ENCODE measurements at regions not wholly inside any gene's neighbourhood (a gene's known extent, or its start where the extent isn't known, plus 50 kb on each side); places are given as distances from the start of the nearest gene placed in this dataset.
"Not testable (repeated sequence)": the region's sequence is repeated elsewhere in the genome, so short reads cannot be mapped to it uniquely, and the experiment has no call there.

DNA sequence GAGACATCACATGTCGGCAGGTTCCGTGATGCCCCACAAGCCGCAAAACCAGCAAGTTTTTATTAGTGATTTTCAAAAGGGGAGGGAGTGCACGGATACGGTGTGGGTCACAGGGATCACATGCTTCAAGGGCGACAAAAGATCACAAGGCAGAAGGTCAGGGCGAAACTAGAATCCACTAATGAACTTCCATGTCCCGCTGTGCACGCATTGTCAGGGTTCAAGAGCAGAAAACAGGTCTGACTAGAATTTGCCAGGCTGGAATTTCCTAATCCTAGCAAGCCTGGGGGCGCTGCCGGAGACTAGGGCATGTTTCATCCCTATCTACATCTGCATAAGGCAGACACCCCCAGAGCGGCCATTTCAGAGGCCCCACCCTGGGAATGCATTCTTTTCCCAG is 225.2 kb downstream of the NPHP4 start:
- not testable (repeated sequence) for DNase-seq (ENCODE audit: low spot score)

- DNase-seq (ENCODE audit: low spot score), result no peak
These were observed 226.0 kb downstream of the NPHP4 start for GRCh38 chr1:5765997-5766913.

DNA sequence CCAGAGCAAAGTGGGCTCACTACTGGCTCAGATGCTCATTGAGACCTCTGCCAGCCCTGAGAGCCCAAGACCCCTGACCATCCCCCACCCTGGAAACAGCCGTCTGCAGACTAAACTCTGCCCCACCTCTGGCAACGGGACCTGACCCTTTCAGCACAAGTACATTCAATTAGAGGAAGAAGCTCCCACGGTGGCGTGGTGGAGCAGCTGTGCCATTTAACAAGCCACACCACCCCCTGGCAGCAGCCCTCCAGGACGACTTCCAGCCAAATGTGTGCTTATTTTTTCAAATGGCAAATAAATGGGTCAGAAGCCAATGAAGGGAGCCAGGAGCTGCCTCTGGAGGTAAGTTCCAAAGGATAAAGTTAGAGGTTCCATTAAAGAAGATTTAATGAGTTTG is 226.7 kb downstream of the NPHP4 start:
- no peak for DNase-seq (ENCODE audit: low spot score)

DNA sequence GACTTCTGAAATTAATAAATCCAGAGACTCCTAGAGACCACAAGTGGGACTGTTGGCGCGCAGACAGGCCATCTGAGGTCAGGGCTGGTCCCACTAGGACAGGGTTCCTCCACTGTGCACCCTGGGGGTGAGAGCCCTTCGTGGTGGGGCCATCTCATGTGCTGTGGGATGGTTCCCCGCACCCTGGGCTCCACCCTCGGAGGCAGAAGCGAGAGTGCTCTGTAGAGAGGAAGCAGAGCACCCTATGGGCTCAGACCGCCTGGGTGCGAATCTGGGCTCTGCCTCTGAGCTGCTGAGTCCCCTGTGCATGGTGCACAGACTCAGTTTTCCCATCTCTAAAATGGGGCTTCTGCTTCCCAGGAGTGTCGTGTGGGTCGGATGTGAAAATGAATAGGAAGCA is 227.3 kb downstream of the NPHP4 start:
- no peak for DNase-seq (ENCODE audit: low spot score)

DNA sequence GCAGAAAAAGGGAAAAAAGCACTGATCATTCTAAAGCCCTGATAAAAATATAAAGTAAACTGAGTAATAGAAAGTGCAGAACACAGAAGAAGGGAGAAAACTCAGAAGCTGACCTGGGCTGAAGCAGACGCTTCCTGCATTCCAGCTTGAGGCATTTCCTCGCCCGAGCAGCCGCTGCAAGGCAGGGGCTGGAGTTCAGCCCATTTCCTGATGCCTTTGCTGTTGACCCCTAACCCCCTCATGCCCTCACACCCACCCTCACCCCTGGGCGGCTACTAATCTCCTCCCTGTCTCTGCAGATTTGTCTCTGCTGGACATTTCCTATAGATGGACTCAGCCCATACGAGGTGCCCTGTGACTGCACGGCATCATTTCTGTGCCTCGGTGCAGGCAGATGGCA is 227.8 kb downstream of the NPHP4 start:
- DNase-seq (ENCODE audit: low spot score), result no peak

GRCh38 chr1:5763696-5764370 is 228.4 kb downstream of the NPHP4 start:
- no peak for DNase-seq (ENCODE audit: low spot score)

- DNase-seq (ENCODE audit: low spot score), result no peak
These were observed 233.2 kb downstream of the NPHP4 start for GRCh38 chr1:5758859-5759578.

DNA sequence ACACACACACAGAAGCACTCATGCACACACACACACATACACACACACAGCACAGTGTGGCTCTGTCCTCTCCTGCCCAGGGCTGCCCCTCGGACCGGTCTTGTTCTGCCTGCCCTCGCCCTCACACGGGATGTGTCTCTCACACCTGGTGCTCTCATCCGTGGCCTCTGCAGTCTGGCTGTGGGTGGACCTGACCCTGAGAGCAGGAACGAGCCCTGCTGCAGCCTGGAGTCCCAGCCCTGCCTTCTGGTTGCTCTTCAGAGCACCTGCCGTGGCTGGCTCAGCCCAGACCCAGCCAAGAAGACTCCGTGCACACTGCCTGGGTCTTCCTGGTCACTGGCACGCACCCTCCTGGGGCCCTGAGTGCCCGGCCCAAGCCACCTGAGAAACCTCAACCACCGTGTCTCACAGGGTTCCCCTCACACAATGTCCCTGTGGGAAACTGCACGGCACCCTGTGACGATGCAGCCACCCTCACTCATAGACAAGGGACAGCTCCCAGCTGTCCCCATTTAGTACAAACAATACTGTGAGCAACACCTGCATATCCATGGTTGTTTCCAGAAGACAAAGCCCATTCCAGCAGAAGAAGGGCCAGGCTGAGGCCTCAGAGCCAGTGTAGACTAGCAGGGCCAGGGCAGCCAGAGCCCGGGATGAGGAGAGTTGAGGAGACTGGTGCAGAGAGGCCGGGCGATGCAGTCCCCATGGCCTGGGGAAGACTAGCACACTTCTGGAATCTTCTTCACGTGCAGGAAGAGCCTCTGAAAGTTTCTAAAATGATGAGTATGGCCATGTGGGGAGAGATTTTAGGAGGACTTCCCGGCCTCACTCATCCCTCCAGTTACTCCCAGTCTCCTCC is 234.0 kb downstream of the NPHP4 start:
- DNase-seq (ENCODE audit: low spot score), result no peak

DNA sequence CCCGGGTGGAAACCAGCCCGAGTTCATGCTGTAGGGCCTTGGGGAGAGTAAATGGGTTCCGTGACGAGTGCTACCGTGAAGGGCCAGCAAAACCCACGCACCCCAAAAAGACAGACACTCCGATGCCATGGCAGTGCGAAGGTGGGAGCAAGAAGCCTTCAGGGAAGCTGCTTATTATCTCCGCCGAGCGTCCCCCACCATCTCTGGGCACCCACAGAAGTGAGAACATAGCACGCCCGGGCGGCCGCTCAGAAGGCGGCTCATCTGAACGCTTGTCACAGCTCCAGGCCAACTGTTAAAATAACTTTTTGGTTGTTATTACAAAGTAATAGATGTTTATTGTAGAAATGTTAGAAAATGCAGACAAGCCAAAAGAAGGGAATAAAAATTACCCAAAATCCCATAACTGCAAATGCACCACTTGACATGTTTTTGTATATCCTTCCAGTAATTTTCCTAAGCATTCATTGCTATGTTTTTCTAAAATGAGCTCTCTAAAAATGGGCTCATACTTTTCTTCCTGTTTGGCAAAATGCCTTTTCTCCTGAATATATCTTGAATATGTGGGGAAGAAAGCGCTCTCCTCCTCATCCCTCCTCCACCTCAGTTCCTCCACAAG is 234.9 kb downstream of the NPHP4 start:
- DNase-seq (ENCODE audit: low spot score), result no peak

DNA sequence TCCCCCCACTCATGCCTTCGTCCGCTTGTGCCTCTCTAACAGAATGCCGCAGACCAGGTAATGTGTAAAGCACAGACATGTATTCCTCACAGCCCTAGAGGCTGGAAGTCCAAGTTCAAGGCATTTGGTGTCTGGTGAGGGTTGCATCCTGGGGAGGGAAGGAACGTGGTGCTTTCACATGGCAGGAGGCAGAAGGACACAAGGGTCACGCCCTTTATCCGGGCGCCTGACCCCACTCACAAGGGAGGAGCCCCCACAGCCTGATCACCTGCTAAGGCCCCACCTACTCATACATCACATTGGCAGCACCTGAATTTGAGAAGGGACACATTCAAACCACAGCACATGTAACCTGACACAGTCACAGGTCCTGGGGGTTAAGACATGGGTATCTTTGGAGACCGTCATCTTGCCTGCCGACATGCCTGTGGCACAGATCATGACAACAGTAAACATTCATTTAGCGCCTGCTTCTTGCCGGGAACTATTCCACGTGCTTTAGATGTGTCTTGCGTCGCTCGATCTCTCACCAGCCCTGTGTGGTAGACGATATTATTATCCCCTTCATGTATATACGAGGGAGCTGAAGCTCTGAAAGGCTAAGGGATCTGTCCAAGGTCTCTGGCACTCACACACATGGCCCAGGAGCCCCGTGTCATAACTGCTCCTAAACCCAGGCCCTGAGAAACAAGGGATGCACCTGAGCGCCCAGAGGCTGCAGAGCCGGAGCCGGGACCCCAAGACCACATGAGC is 235.6 kb downstream of the NPHP4 start:
- no peak for DNase-seq (ENCODE audit: low spot score)

DNA sequence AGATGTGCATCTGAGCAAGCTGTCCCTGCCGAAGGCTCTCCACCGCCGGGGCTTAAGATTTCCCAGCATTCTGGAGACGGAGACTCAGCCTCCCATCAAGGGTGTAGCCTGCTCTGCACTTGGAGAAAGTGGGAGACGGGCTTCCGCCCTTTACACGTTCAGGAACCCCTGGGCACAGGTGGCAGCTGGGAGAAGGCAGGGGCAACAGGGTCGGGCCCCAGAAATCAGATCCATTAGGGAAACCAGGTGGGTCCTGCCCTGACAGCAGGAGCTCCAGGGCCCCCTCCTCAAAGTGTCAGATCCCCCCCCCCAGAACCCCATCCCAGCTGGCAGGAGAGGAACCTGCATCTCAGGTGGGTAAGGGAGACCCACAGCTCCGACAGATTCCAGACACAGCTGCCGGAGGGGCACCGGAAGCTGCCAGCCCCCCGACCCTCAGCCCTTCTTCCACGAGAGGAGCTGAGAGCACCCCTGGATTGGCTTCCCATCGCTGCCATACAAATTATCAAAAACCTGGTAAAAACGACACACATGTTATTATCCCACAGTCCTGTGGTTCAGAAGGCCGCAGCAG is 236.6 kb downstream of the NPHP4 start:
- no peak for DNase-seq (ENCODE audit: low spot score)

GRCh38 chr1:5754817-5755551 is 237.2 kb downstream of the NPHP4 start:
- DNase-seq (ENCODE audit: low spot score), result no peak

GRCh38 chr1:5753549-5754421 is 238.4 kb downstream of the NPHP4 start:
- DNase-seq (ENCODE audit: low spot score), result no peak

GRCh38 chr1:5752746-5753548 is 239.3 kb downstream of the NPHP4 start:
- DNase-seq (ENCODE audit: low spot score), result no peak

DNA sequence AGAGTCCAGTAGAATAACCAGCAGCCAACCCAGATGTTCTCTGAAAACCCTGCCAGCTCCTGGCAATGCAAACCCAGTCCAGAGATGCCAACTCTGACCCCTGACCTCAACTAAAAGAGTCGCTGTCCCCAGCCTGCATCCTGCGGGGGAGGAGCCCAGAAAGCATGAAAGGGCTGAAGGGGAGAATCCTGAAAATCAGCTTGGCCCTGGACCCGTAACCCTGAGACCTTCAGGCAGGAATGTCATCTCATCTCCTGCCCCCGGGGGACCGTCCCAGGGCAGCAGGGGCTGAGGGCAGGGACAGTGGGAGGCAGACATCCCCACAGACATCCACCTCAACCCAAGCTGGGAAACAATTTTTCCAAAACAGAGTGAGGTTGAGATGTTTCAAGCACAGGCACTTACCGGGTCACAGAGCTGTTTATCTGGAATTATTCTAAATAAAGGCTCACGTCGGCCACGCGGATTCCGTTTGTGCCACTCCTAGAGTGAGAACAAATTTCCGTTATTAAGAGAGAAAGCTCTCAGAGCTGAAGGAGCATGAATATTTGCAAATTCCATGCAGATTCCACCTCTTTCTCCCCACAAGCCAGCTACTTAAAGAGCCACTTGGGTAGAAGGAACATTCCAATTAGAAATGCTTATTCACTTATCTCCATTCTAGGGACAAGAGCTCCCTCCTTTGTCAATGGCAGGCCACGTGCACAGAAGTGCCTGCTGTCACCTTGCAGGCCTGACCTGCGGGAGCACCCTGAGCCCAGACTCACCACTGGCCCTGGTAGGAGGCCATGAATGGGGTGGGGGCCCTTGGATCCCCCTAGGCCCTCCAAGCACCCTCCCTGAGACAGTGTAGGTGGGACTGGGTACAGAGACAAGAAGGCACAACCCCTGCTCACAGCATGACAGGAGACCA is 240.1 kb downstream of the NPHP4 start:
- no peak for DNase-seq (ENCODE audit: low spot score)

DNA sequence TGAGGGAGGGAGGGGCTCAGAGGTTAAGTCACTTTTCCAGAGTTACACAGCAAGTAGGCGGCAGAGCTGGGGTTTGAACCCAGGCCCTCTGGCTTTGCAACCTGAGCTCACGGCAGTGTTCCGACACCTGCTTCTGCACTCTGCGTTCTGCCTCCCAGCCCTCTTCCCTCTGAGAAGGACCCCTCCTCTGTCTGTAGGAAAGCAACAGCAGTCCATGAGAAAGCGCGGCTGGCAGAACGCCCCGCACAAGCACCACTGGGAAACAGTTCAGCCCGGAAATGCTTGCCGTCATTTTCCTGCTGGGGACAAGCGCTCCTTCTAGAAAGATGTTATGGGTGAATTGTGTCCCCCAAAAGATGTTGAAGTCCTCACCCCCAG is 241.1 kb downstream of the NPHP4 start:
- no peak for DNase-seq (ENCODE audit: low spot score)

Measured in ureter (tissue), 1 donor.